ENCODE measurements at regions not wholly inside any gene's neighbourhood (a gene's known extent, or its start where the extent isn't known, plus 50 kb on each side); places are given as distances from the start of the nearest gene placed in this dataset.

- TF ChIP-seq CTCF (IDR thresholded peaks at IDR 0.05; ENCODE audit: poor library complexity) (no peak), EZH2 (IDR thresholded peaks at IDR 0.05; ENCODE audit: borderline replicate concordance) (no peak), EZH2phosphoT487 (IDR thresholded peaks at IDR 0.05; ENCODE audit: low read depth, severe bottlenecking, unreplicated experiment) (no peak)
- Histone ChIP-seq H3K4me2 (no peak overlapping the region), H3K27me3 (no peaks in the 10 kb centered on the region), H3K4me3 (no peak overlapping the region), H3K79me2 (no peaks in the 10 kb centered on the region), H3K9me3 (ENCODE audit: low read depth) (no peaks in the 10 kb centered on the region), H3K4me1 (ENCODE audit: insufficient read depth) (no peaks in the 10 kb centered on the region), H3K27ac (no peak overlapping the region), H3K9me2 (replicated peaks; ENCODE audit: insufficient read depth) (no peaks in the 10 kb centered on the region), H2AFZ (no peak overlapping the region), H4K20me1 (ENCODE audit: insufficient read depth, poor library complexity, severe bottlenecking) (no peaks in the 10 kb centered on the region), H3K36me3 (replicated peaks; ENCODE audit: insufficient read depth, low read depth) (no peaks in the 10 kb centered on the region)
- WGBS (ENCODE audit: low lambda C conversion rate, missing lambda C conversion rate): 54% methylated on average over 2 of the region's 2 CpGs
- DNase-seq (ENCODE audit: low spot score): no peak
These were observed 220.6 kb downstream of the CHRM3 start for GRCh38 chr1:239606850-239607400.

- Histone ChIP-seq H3K27me3 (no peaks in the 10 kb centered on the region), H3K36me3 (replicated peaks; ENCODE audit: insufficient read depth, low read depth) (no peaks in the 10 kb centered on the region), H4K20me1 (ENCODE audit: insufficient read depth, poor library complexity, severe bottlenecking) (no peaks in the 10 kb centered on the region), H3K4me1 (ENCODE audit: insufficient read depth) (no peaks in the 10 kb centered on the region), H3K27ac (no peak overlapping the region), H2AFZ (no peak overlapping the region), H3K4me3 (no peak overlapping the region), H3K9me2 (replicated peaks; ENCODE audit: insufficient read depth) (no peaks in the 10 kb centered on the region), H3K9me3 (ENCODE audit: low read depth) (no peaks in the 10 kb centered on the region), H3K4me2 (no peak overlapping the region), H3K79me2 (no peaks in the 10 kb centered on the region)
- TF ChIP-seq CTCF (IDR thresholded peaks at IDR 0.05; ENCODE audit: poor library complexity) (no peak), EZH2 (IDR thresholded peaks at IDR 0.05; ENCODE audit: borderline replicate concordance) (no peak), EZH2phosphoT487 (IDR thresholded peaks at IDR 0.05; ENCODE audit: low read depth, severe bottlenecking, unreplicated experiment) (no peak)
- DNase-seq (ENCODE audit: low spot score): no peak
- WGBS (ENCODE audit: low lambda C conversion rate, missing lambda C conversion rate): 87% methylated on average over 6 of the region's 6 CpGs
These were observed 222.1 kb downstream of the CHRM3 start for GRCh38 chr1:239608469-239608868.

GRCh38 chr1:239612379-239612778, 226.0 kb downstream of the CHRM3 start:
- no peak for DNase-seq (ENCODE audit: low spot score)
- no peak overlapping the region for H2AFZ ChIP-seq
- no peaks in the 10 kb centered on the region for H3K4me1 ChIP-seq (ENCODE audit: insufficient read depth)
- H3K27ac ChIP-seq: no peak overlapping the region
- H3K9me3 ChIP-seq (ENCODE audit: low read depth): no peaks in the 10 kb centered on the region
- WGBS (ENCODE audit: low lambda C conversion rate, missing lambda C conversion rate): 54% methylated on average over 1 of the region's 1 CpG
- H3K79me2 ChIP-seq: no peaks in the 10 kb centered on the region
- H3K9me2 ChIP-seq (replicated peaks; ENCODE audit: insufficient read depth): no peaks in the 10 kb centered on the region
- H3K27me3 ChIP-seq: no peaks in the 10 kb centered on the region
- TF ChIP-seq EZH2phosphoT487 (IDR thresholded peaks at IDR 0.05; ENCODE audit: low read depth, severe bottlenecking, unreplicated experiment) (no peak), CTCF (IDR thresholded peaks at IDR 0.05; ENCODE audit: poor library complexity) (no peak), EZH2 (IDR thresholded peaks at IDR 0.05; ENCODE audit: borderline replicate concordance) (no peak)
- H3K36me3 ChIP-seq (replicated peaks; ENCODE audit: insufficient read depth, low read depth): no peaks in the 10 kb centered on the region
- no peak overlapping the region for H3K4me3 ChIP-seq
- no peak overlapping the region for H3K4me2 ChIP-seq
- H4K20me1 ChIP-seq (ENCODE audit: insufficient read depth, poor library complexity, severe bottlenecking): no peaks in the 10 kb centered on the region

GRCh38 chr1:239616673-239617072, 230.3 kb downstream of the CHRM3 start:
- H3K9me2 ChIP-seq (replicated peaks; ENCODE audit: insufficient read depth): no peaks in the 10 kb centered on the region
- H3K4me1 ChIP-seq (ENCODE audit: insufficient read depth): no peaks in the 10 kb centered on the region
- no peak overlapping the region for H3K4me3 ChIP-seq
- TF ChIP-seq CTCF (IDR thresholded peaks at IDR 0.05; ENCODE audit: poor library complexity): no peak
- TF ChIP-seq EZH2 (IDR thresholded peaks at IDR 0.05; ENCODE audit: borderline replicate concordance): no peak
- no peak for TF ChIP-seq EZH2phosphoT487 (IDR thresholded peaks at IDR 0.05; ENCODE audit: low read depth, severe bottlenecking, unreplicated experiment)
- H3K9me3 ChIP-seq (ENCODE audit: low read depth): no peaks in the 10 kb centered on the region
- H3K36me3 ChIP-seq (replicated peaks; ENCODE audit: insufficient read depth, low read depth): no peaks in the 10 kb centered on the region
- no peaks in the 10 kb centered on the region for H3K79me2 ChIP-seq
- no peak overlapping the region for H3K27ac ChIP-seq
- H3K27me3 ChIP-seq: no peaks in the 10 kb centered on the region
- no peaks in the 10 kb centered on the region for H4K20me1 ChIP-seq (ENCODE audit: insufficient read depth, poor library complexity, severe bottlenecking)
- DNase-seq (ENCODE audit: low spot score): no peak
- no peak overlapping the region for H3K4me2 ChIP-seq
- WGBS (ENCODE audit: low lambda C conversion rate, missing lambda C conversion rate): 43% methylated on average over 1 of the region's 1 CpG
- H2AFZ ChIP-seq: no peak overlapping the region

Measured in hepatocyte (in vitro differentiated cells).